ENCODE measurements at regions not wholly inside any gene's neighbourhood (a gene's known extent, or its start where the extent isn't known, plus 50 kb on each side); places are given as distances from the start of the nearest gene placed in this dataset.

DNA sequence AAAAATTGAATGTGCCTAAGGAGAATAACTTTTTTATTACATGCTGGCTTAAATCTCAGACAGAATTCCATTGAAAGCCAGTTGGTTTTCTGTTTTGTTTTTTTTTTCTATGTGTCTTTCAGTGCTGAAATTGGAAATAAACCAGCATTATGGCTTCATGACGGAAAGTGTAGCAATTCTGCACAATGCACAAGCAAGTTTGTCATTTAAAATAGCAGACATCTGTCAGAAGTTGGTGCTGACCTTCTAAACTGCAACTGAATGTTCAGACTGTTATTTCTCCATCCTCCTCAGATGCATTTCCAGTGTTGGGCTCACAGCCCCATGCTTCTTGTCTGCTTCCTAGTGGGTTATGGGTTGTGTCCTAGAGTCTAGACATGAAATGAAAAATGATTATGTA, 107.2 kb upstream of the LIMCH1 start:
- peak; percentile 45 for DNase-seq

DNA sequence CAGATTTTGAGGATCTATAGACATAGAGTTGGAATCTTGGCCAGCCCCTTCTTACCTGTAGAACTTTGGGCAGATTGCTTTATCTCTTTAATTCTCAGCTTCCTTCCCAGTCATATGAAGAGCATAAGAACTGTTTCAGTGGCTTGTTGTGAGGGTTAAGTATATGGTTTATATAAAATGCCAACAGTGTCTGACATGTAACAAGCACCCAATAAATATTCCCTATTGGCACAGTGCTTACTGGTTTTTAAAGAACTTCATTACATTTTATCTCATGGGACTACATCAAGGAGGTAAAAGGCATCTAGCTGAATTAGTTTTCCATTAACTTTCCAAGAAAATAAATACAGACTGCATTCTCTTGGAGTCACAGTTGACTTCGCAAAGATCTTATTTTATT, 106.7 kb upstream of the LIMCH1 start:
- DNase-seq: no peak

- no peak for DNase-seq
These were observed 105.7 kb upstream of the LIMCH1 start for GRCh38 chr4:41432219-41432618.

DNA sequence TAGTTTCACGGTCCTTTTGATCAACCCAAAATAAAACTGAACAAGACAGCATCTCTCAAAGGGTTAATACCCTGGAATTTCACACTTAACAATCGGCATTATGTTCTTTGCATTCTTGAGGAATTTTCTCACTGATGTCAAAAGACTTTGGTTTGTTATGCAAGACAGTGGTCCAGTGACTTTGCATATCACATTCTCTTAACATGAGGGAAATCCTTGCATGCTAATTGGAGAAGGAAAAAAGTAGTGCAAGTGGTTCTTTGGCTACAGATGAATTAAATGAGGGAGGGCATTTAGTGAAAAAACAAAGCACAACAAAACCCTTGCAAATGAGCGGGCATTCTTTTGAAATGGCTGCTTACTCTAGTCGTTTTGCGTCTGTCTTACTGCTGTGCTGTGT, 105.1 kb upstream of the LIMCH1 start:
- peak; percentile 88 for DNase-seq

- DNase-seq: no peak
These were observed 104.6 kb upstream of the LIMCH1 start for GRCh38 chr4:41433361-41433760.

- no peak for DNase-seq
These were observed 102.4 kb upstream of the LIMCH1 start for GRCh38 chr4:41435510-41435909.

DNA sequence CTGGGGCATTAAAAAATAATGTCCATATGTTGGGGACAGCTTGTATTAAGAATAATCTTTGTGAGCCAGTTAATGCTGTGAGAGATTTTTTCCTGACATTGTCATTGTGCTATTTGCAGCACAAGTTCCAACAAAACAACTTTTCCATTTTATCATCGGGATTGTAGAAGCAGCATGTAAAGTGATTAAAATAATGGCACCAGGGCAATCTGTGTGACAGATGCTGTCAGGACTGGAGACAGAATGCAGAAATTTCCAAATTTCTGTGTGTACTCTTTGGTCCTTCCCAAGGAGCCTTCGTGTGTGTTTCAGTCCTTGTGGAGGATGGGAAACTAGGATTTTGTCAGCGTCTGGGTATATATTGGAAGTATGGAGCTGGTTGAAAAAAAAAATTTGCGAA, 101.5 kb upstream of the LIMCH1 start:
- DNase-seq: no peak

DNA sequence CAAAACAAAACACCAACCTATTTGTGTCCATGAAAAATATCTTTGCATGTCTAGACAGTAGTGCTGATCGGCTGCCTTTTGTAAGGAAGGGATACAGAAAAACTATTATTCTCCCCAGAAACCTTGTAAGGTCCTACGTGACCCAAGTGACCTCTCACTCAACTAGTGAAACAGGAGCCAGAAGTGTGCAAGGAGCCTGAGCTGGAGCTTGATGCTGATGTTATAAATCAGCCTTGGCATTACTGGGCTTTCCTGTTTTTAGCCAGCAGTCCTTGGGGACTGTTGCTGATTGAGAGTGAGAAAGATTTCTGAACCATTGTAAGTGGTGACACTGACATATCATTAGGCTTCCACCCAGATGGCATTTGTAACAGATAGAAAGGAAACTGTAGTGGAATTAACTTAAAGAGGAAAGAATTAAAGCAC, 100.8 kb upstream of the LIMCH1 start:
- no peak for DNase-seq

DNA sequence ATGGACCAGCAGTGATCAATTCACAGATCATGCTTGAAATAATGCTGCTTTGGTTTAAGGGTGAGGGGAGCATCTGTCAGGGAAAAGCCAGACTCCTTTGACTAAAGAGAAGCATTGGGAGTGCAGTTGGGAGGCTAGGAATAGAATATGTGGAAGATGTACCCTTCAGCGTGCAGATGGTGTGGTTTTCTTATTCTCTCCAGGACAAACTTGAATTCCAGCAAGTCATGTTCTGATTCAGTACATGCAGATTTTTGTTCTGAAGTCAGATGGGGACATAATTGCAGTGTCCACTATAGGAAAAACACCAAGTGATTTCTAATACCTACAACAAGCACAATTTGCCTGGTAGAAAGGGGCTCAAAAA, 99.0 kb upstream of the LIMCH1 start:
- no peak for DNase-seq

DNA sequence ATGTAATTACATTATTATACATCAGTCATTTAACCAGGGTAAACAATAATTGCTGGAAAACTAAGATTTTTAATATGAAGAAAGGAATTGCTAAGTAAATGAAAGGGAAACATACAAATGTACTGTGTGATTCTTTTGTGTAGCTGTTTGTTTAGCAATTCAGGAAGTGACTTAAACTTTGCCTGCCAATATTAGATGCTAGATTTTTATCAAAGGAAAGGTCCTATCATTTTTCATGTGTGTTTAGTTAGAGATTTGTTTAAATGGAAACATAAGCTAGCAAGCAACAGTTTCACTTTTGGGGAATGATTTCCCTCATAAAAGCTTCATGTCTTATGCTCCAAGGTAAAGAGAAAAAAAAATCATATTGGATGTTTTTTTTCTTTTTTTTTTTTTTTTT, 95.1 kb upstream of the LIMCH1 start:
- DNase-seq: no peak

DNA sequence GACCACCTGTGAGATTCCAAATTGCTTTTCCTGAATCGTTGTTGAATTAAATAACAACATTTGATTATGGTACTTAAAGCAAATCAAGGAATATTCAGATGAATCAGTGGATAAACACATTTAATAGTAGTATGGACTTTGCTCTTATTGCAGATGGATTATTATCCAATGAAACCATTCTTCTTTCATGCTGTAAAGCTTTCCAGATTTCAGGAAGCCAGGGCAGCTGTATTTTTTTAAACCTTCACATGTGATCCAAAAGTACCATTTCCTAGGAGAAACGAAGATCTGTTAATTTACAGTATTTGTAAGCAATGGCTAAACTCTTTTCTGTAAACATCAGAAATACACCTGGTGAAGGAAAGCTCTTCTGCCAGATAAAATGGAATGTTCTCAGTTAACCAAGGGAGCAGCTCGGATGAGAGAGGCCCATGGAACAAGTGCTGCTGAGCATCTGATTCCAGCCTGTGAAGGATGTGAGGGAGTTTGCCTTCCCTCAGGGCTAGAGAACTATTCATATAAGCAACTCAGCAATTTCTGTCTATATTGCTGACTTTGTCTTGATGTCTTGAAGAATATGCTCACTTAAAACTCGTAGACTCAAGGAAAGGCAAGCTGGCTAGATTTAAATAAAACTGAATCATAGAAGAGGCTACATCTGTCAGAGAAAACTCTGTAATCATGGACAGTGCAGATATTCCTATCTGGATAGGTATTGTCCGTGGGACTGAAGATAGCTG, 94.4 kb upstream of the LIMCH1 start:
- DNase-seq: no peak

- DNase-seq: no peak
These were observed 91.6 kb upstream of the LIMCH1 start for GRCh38 chr4:41446391-41446790.

DNA sequence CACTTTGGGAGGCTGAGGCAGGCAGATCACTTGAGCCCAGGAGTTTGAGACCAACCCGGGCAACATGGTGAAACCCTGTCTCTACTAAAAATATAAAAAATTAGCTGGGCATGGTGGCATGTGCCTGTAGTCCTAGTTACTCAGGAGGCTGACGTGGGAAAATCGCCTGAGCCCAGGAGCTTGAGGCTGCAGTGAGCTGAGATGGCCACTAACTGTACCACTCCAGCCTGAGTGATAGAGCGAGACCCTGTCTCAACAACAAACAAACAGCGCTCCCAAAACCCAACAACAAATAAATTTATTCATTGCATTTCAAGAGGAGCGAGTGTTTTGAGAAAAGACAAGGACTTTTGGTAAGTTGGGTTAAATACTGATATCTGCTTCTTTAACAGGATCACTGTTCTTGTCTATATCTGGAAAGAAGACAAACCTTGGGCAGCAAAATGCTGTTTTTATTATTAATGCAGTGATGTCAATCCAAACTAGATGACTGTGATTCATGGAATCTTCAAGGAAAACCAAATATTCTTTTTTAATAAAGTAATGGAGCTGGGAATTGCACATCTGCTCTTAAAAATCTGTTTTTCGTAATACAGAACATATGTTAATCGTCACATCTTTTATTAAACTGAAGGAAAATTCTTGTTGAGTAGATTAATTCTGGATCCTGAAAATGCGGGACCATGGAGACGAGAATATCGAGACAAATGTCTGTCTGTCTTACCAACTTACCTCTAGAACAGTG, 90.8 kb upstream of the LIMCH1 start:
- DNase-seq: peak; percentile 8

- DNase-seq: peak; percentile 25
These were observed 89.0 kb upstream of the LIMCH1 start for GRCh38 chr4:41448934-41449333.

- DNase-seq: no peak
These were observed 86.0 kb upstream of the LIMCH1 start for GRCh38 chr4:41451961-41452360.

DNA sequence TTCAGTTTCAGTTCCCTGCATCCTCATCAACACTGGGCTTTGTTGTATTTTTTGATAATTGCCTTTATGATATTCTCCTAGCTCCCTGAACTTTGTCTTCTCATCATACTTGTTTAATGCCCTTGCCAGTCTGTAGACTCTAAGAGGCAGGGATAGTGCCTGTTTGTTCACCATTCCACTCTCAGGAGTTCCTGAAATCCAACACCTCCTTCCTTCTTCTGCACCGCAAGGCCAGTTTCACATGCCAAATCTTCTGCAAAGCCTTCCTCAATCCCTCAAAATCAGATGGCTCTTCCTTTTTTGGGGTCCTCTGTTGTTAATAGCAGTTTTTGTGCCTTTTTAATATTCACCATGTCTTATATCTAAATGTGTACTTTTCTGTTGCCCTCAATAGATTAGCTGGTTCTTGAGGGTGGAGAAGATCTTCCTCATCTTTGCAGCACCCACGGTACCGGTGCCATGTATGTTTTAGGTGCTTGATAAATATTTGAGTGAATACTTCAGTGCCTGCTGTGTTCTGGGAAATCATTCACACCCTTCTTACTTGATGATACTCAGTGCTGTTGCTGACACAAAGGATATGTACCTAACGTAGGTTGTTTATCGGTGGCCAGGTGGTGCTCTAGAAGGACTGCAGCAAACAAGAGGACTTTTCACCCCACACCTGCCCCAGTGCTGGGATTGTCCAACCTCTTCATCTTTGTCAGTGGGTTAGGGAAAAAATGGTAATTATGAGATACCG, 85.3 kb upstream of the LIMCH1 start:
- DNase-seq: no peak

DNA sequence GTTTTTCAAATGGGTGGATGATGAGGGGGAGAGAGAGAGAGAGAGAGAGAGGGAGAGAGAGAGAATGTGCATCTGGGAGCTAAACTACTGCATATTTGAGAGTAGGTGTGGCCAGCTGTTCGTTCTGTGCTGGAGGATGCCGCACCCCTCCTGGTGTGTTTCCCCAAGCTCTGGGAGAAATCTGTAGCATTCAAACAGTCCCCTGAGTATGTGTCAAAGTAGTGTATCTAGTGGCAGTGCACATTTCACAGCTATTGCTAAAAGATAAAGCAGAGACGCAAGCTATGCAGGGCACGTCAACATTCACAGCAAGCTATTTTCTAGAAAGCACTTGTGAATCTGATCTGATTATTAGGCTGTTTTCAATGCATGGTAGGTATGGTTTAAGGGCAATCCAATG, 83.5 kb upstream of the LIMCH1 start:
- DNase-seq: no peak

- no peak for DNase-seq
These were observed 82.8 kb upstream of the LIMCH1 start for GRCh38 chr4:41455206-41455605.

GRCh38 chr4:41456559-41457101, 81.3 kb upstream of the LIMCH1 start:
- DNase-seq: no peak

DNA sequence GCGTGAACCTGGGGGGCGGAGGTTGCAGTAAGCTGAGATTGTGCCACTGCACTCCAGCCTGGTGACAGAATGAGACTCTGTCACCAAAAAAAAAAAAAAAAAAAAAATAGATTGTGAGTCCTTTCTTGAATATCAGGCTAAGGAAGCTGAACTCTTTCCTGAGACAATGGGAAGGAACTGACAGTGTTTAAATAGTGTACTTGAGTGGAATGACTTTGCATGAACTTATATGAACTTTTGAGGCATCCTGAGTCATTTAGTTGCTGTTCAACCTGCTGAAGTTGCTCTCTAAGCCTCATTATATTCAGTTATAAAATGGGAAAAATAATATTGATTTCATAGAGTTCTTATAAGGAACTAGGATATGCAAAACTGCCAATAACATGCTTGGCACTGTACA, 79.3 kb upstream of the LIMCH1 start:
- DNase-seq: no peak

DNA sequence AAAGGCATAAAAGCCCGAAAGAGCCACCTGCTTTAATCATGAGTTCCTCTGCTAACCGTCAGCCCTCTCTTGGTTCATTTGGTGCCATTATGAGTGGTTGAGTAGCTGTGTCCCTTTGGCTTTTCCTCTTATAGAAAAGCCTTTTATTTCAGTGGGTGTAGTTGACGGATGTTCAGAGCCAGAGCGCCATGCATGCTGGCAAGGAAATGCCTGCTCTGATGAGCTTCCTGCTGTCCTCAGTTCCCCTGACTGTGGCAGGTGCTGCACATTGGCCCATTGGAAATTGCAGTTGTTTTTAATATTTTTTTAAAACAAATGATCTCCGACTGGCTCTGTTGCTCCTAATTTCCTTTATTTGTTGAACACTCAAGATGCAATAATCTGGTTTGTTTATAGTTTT, 77.3 kb upstream of the LIMCH1 start:
- no peak for DNase-seq

GRCh38 chr4:41461780-41462307, 76.1 kb upstream of the LIMCH1 start:
- no peak for DNase-seq

DNA sequence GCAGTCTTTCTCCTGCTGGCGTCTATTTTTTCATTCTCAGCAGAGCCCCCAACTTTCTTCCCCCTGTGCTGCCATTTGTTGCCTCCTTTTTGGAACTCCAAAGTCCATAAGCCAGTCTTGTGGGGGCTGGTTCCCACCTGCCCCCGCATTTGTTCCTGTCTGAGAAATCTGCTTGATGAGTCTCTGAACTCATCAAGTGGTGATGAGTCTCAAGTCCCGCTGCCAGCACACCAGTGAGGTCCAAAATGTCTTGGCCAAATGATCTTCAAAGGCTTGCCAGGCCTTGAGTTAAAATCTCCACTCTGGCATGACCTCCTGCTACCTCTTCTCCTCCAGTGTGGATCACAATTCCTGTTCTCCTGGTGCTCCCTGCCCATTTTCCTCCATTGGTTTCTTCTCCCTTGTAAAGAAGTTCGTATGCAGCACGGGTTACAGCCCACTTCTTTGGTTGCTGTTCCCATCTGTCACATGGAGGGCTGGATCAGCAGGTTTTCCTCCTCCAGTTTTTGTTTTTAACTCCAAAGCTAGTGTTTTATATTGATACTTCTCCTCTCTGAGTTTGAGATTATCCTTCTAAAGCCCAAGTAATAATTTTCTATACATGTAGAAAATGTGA, 72.7 kb upstream of the LIMCH1 start:
- no peak for DNase-seq

All from fibroblast of upper back skin (primary cell).